ENCODE measurements at regions not wholly inside any gene's neighbourhood (a gene's known extent, or its start where the extent isn't known, plus 50 kb on each side); places are given as distances from the start of the nearest gene placed in this dataset.

- TF ChIP-seq CTCF (conservative IDR thresholded peaks at IDR 0.05; ENCODE audit: low read length), result no peak
- TF ChIP-seq EZH2phosphoT487 (IDR thresholded peaks at IDR 0.05; ENCODE audit: borderline replicate concordance), result no peak
Observed at GRCh38 chr17:72518753-72519597, 398.2 kb downstream of the SOX9 start.

Data from Loucy (cell line).